ENCODE measurements at regions not wholly inside any gene's neighbourhood (a gene's known extent, or its start where the extent isn't known, plus 50 kb on each side); places are given as distances from the start of the nearest gene placed in this dataset.

DNA sequence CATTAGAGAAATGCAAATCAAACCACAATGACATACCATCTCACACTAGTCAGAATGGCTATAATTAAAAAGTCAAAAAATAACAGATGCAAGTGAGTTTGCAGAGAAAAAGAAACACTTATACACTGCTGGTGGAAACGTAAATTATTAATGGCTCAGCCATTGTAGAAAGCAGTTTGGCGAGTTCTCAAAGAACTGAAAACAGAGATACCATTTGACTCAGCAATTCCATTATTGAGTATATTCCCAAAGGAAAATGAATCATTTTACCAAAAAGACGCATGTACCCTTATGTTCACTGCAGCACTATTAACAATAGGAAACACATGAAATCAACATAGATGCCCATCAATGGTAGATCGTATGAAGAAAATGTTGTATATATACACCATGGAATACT lies 75.0 kb downstream of the NAA11 start:
- no peak for TF ChIP-seq POLR2A (IDR thresholded peaks at IDR 0.05)
- TF ChIP-seq, protein P1, sequence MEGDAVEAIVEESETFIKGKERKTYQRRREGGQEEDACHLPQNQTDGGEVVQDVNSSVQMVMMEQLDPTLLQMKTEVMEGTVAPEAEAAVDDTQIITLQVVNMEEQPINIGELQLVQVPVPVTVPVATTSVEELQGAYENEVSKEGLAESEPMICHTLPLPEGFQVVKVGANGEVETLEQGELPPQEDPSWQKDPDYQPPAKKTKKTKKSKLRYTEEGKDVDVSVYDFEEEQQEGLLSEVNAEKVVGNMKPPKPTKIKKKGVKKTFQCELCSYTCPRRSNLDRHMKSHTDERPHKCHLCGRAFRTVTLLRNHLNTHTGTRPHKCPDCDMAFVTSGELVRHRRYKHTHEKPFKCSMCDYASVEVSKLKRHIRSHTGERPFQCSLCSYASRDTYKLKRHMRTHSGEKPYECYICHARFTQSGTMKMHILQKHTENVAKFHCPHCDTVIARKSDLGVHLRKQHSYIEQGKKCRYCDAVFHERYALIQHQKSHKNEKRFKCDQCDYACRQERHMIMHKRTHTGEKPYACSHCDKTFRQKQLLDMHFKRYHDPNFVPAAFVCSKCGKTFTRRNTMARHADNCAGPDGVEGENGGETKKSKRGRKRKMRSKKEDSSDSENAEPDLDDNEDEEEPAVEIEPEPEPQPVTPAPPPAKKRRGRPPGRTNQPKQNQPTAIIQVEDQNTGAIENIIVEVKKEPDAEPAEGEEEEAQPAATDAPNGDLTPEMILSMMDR (IDR thresholded peaks at IDR 0.05), result no peak
